RPMI8226 (cell line): ENCODE measurements at regions not wholly inside any gene's neighbourhood (a gene's known extent, or its start where the extent isn't known, plus 50 kb on each side); places are given as distances from the start of the nearest gene placed in this dataset.

ENCODE experiments used
- DNase-seq: peaks from one replicate; pipeline ENCODE4 v3.0.0-alpha.2; 2015

DNA sequence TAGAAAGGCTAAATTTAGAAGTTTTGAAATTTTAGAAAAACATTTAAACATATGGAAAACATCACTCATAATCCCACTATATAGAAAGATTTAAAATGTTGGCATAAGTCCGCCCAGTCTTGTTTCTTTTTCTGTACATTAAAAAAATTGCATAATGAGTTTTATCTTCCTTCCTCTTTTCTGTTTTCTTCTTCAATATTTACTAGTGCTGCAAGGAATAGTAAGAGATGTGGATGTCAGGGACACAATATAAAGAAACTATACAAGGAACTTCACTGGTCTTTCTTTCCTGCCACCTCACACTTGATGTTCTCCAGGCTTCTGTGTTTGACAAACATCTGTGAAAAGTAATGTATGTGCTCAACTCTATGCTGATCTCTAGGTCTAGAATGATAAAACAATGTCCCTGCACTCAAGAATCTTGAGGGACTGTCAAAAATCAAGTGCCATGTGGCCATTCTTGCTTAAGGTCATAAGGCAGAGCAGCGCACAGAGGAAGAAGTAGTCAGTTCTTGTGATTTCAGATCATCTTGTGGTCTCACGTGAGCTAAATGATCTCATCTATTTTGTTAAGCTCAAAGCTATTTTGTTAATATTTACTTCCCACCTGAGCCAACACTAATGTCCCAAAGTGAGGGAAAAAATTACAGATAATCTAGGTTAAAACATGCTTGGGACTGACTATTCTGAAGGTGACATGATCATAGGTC, 186.9 kb upstream of the OBI1 start:
- DNase-seq = no peak

DNA sequence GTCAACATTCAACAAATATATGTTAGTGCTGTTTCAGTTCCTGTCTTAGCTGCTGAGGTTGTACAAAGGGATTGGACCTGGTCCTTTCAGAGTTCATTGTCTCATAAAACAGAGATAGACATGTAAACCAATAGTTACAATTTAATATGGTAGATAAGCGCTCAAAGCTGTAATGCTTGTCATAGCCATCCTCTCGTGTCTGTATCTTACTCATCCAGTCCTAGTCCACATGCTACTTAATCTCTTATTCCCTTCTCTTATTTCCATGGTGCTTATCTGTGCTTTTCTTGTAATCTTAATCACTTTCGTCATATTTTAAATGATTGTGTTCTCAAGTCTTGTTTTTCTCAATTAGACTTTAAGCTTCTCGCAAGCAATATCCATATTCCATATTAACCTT, 185.2 kb upstream of the OBI1 start:
- DNase-seq = no peak

- no peak for DNase-seq
Measured at GRCh38 chr13:78841358-78841963, 182.5 kb upstream of the OBI1 start.

GRCh38 chr13:78836238-78836784, 177.4 kb upstream of the OBI1 start:
- DNase-seq = no peak

DNA sequence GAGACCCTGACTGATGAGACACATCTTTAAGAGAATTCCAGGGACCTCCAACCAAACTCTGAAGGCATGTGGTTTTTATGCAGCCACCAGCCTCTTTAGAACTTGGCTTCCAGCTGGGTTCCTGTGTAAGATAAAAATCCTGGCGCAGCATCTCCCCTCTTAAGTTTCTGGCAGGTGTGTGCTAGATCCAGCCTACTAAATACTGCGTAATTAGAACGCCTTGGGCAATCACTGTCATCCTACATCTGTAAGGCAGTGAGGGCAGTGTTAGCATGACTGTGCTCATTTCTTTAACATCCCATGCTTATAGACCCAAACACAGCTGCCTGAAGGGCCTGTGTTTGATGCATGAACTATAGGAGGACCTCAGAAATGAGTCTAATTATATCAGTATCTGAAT, 173.5 kb upstream of the OBI1 start:
- no peak for DNase-seq

GRCh38 chr13:78830508-78830907, 171.6 kb upstream of the OBI1 start:
- no peak for DNase-seq

DNA sequence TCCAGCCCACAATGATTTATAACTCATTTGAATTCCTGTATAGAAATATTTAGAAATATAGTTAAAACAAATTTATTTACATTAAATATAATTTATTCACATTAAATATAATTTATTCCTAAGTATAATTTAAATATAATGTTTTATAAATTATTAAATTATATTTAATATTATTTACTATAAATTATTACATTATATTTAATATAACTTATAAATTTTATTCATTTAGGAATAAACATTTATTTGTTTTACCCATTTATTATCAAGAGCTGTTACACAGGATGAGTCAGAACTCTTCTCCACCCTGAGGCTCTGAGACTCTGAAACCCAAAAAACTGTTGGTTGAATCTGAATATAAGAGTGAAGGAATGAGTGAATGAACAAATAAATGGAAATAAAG, 170.9 kb upstream of the OBI1 start:
- DNase-seq = no peak

DNA sequence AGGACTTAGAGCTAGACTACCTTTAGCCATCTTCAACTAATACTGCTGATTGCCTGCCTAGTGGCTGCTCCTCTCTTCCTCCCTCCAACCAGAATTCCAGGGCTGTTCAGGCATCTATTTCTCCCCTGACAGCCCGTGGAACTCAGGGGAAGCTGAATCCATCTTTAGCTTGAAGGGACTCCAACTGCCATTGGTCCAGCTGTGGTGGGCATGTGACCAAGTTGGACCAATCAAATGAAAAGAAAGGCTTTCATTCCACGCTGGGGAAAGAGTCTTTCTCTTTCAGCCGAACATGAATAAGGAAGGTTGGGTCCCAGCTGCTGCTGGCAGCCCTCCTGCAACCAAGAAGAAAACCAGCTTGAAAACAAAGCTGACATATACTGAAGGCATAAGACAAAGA, 168.5 kb upstream of the OBI1 start:
- DNase-seq = no peak

DNA sequence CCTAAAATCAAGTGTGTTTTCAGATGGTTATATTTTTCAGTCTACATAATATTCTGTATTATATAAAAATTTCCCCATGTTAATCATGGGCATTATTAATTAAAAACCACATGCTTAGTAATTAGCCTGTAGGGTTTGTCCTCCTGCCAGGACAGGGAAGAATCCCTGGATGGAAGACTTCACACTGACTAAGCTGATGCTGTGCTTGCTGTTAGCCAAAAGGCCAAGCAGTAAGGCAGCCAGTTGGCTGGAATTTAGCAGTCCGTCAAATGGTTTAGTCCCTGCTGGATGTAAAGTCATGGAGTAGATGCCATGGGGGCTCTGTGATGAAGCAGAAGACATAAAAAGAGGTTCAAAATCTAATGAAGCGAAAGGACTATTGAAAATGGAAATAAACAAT, 168.0 kb upstream of the OBI1 start:
- no peak for DNase-seq

- DNase-seq = no peak
Measured at GRCh38 chr13:78826312-78826711, 167.4 kb upstream of the OBI1 start.

DNA sequence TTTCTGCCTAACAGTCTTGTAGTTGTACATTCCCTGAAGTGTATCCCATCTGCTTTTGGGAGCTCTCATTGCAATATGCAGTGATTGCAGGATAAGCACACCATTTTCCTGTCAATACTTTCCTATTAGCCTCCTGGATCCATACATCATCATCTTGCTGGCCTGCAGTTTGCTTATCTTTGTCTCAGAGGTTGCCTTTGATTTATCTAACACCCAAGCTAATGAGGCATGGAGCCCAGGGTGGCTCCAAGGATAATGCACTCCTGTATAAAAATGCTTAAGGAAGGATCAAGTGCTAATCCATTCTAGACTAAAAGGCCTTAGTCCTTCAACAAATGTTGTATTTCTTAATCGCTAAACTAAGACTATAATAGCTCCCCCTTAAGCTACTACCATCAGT, 161.6 kb upstream of the OBI1 start:
- DNase-seq = no peak

GRCh38 chr13:78816592-78816991, 157.6 kb upstream of the OBI1 start:
- DNase-seq = no peak

DNA sequence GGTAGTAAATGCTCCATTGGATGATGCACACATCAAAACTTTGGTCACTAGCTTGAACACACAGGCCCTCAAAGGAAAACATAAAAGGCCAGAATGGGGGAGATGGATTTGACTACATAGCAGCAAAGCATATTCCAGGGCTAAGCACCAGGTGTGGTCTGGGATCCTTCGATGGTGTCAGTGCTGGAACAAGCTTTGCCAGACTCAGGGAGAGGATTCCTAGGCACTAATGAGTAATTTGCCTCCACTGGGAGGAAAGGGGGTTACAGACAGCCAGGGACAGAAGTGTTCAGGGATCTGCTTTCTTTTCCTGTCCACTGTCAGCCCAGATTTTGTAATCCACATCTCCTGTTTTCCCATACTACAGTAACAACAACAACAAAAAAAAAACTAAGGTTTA, 157.2 kb upstream of the OBI1 start:
- no peak for DNase-seq

DNA sequence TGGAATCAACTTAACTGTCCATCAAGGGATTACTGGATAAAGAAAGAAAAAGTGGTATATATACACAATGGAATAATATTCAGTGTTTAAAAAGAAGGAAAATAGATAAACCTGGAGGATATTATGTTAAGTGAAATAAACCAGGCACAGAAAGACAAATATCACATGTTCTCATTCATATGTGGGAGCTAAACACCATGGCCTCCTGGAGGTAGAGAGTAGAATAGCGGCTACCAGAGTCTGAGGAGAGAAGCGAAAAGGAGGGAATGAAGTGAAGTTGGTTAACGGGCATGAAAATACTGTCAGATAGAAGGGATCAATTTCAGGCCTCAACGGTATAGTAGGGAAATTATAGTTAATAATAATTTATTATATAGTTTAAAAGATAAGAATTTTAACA, 147.5 kb upstream of the OBI1 start:
- peak; percentile 15 for DNase-seq

DNA sequence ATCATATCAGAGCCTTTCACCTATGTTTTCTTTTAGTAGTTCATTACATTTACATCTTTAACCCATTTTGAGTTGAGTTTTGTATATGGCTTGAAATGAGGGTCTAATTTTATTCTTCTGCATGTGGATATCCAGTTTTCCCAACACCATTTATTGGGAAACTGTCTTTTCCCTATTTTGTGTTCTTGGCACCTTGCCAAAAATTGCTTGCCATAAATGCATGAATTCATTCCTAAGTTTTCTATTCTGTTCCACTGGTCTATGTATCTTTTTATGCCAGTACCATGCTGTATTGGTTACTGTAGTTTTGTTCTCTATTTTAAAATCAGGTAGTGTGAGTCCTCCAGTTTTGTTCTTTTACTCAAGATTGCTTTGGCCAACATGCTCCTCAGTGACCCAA, 144.0 kb upstream of the OBI1 start:
- DNase-seq = no peak

GRCh38 chr13:78787190-78787589, 128.2 kb upstream of the OBI1 start:
- DNase-seq = no peak

GRCh38 chr13:78786459-78786858, 127.5 kb upstream of the OBI1 start:
- no peak for DNase-seq

DNA sequence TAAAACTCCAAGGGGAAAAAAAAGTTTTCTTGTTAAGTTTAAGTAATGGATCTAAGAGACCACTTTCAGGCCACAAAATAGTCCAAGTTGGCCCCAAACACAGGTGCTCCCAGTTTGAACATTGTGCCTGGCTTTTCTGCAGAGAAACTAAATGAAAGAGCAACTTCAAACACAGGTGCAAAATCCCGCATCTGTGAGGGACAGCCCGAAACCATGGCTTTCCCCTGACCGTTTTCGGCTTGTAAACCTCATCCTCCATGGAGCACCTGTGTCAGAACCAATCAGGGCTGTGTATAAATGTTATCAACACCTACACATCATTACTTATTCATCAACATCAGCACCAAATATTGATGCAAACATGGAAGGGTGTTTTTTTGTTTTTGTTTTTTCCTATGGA, 126.8 kb upstream of the OBI1 start:
- DNase-seq = no peak

DNA sequence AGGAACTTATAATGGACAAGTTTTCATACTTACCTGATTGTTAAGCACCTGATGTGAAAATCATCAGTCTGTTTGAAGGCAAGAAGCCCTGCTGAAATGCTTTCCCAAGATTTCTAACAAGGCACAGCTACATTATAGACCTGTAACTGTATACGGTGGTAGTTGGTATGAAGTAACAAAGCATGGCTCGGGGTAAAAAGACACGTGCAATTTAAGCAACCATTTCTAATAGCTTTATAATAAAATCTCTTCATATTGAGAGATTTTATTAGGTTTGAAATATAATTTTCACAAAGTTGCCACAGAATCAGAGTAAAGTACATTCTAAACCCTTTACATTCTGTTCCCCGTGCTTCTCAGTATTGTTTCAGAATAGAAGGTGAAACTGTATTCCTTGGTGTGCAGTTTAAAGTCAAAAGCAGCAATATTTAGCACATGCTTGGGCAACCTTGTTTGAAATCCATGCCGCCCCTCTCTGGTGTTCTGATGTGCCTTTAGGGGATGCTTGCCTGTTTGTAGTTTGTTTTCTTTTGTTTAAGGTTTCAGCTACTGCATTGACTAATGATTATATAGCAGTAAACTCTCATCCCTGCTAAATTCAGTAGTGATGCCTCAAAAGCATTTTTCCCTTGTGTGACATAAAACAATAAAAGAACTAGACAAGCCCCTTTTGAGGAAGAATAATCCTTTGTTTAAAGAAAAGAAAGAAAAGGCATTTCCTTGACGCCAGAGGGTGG, 125.2 kb upstream of the OBI1 start:
- no peak for DNase-seq

DNA sequence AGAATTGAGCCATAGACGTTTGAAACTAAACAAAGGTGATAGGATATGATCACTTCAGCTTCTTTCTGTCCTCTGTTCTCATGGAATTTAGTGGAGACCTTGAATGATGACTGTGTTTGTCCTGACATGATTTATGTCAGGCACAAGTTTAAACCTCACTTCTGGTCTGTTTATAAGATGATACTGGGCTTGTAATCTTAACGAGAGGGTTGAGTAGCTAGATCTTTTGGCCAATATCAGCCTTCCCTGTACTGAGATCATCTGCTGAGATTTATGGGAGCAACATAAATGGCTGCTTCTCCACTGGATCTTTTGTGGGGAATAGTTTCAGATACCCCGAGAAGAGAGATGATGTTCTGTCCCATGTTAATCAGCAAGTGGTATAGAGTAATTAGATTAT, 121.8 kb upstream of the OBI1 start:
- no peak for DNase-seq

- no peak for DNase-seq
Measured at GRCh38 chr13:78779608-78780007, 120.7 kb upstream of the OBI1 start.

DNA sequence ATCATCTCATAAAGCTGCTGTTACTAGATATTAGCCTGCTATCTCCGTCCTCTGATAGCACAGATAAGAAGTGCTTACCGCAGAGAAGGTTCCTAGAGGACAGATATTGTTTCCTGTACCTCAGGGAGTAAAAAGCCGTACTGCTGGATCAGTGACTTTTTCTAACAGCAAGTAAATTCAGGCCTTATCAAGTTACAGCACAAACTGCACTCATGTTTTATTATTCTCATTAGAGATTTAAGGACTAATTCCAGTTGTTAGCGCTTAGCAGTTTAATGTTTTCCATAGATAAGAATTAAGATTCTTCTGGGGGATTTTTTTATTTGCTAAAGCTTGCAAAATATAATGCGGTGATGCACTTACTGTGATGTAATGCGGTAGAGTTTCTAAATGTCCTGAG, 119.0 kb upstream of the OBI1 start:
- DNase-seq = no peak

DNA sequence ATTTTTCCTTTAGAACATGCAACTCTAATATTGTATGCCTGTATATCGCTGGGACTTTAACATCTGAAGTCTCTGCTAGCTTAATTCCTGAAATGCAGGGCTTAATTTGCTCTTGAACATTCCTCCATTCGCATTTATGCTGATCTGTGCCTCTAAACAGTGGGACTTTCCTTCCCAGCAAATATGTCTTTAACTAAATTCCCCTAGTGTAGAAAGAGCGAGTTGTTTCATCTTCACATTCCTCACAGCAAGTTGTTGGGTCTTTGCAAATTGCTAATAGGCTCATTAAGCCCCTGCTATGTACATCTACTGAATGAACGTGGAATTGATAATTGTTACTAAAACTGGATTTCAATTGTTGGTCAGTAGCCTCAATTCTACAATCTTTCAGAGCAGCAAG, 118.4 kb upstream of the OBI1 start:
- no peak for DNase-seq

DNA sequence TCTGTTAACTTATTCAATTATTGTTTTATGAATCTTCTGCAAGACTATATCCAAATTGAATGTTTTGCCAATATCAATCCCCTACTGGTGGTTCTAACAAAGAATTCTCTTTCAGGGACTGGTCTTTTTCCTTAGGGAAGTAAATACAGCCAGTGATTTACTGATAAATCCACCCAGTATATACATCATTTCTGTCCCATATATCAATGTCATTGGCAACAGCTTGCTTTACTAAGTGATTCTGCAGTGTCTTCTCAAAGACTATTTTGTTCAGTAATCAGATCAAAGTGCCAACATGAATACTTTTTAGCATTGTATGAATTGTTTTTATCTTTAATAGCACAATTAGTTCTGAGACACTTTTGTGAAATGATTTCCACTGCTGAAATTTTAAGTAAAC, 114.0 kb upstream of the OBI1 start:
- no peak for DNase-seq
